OCI-LY7 (cell line): ENCODE measurements at regions not wholly inside any gene's neighbourhood (a gene's known extent, or its start where the extent isn't known, plus 50 kb on each side); places are given as distances from the start of the nearest gene placed in this dataset.
"Not testable (repeated sequence)": the region's sequence is repeated elsewhere in the genome, so short reads cannot be mapped to it uniquely, and the experiment has no call there.

Experiments
- BruUV-seq: library from RNA; stranded (reverse); fragments of 400-500 nt; replicated peaks from 2 replicates; lab custom pipeline; 2021; lab: Mats Ljungman, UMichigan
- CTCF ChIA-PET: fragments of 300-600 bp; sonication (Branson Sonifier 250); formaldehyde crosslinking; loops from one replicate; lab custom pipeline; 2022; ENCODE audit warnings: antibody characterized with exemption; ENCODE audit not compliant: unreplicated experiment; lab: Charles Lee
- POLR2A ChIA-PET: fragments of 300-600 bp; sonication (Branson Sonifier 250); formaldehyde crosslinking; loops from one replicate; lab custom pipeline; 2022; ENCODE audit warnings: antibody characterized with exemption; lab: Charles Lee
- DNase-seq: peaks from one replicate; pipeline ENCODE4 v3.0.0-alpha.2; 2015; ENCODE audit warnings: low spot score
- H2AFZ ChIP-seq: fragments of 200-600 bp; sonication (generic), shearing (Covaris generic); 2 replicates; pipeline ENCODE4 v1.6.1; 2014; ENCODE audit warnings: mild to moderate bottlenecking, antibody characterized with exemption, low read length, moderate library complexity
- H3K27ac ChIP-seq: fragments of 200-600 bp; sonication (generic); 2 replicates; pipeline ENCODE4 v1.5.1; 2014; ENCODE audit warnings: mixed run types, low read depth, mild to moderate bottlenecking, moderate library complexity, low read length, inconsistent platforms; ENCODE audit not compliant: poor library complexity, severe bottlenecking
- H3K36me3 ChIP-seq: fragments of 200-600 bp; sonication (generic); 2 replicates; pipeline ENCODE4 v1.6.1; 2014; ENCODE audit warnings: mild to moderate bottlenecking, antibody characterized with exemption, low read length, moderate library complexity, mixed read lengths; ENCODE audit not compliant: insufficient read depth
- H3K4me1 ChIP-seq: fragments of 200-600 bp; sonication (generic); 2 replicates; pipeline ENCODE4 v1.5.1; 2014; ENCODE audit warnings: mild to moderate bottlenecking, low read length; ENCODE audit not compliant: insufficient read depth, poor library complexity, severe bottlenecking
- H3K4me2 ChIP-seq: fragments of 200-600 bp; sonication (generic); 2 replicates; pipeline ENCODE4 v1.6.1; 2014; ENCODE audit warnings: mild to moderate bottlenecking, low read length
- H3K4me3 ChIP-seq: fragments of 200-600 bp; sonication (generic); 2 replicates; pipeline ENCODE4 v1.5.1; 2014; ENCODE audit warnings: mild to moderate bottlenecking, low read depth, low read length; ENCODE audit not compliant: poor library complexity, severe bottlenecking
- H3K79me2 ChIP-seq: fragments of 200-600 bp; sonication (generic); 2 replicates; pipeline ENCODE4 v1.6.1; 2016; ENCODE audit warnings: low read depth, mild to moderate bottlenecking, low read length, moderate library complexity, mixed read lengths; ENCODE audit not compliant: insufficient read depth
- H3K9me2 ChIP-seq: fragments of 200-600 bp; sonication (generic); 2 replicates; pipeline ENCODE4 v1.6.1; 2016; ENCODE audit warnings: mild to moderate bottlenecking, low read length, mixed read lengths; ENCODE audit not compliant: insufficient read depth
- H3K9me3 ChIP-seq: fragments of 200-600 bp; sonication (generic); 2 replicates; pipeline ENCODE4 v1.6.1; 2014; ENCODE audit warnings: mild to moderate bottlenecking, mixed run types, low read length, mixed read lengths
- H4K20me1 ChIP-seq: fragments of 200-600 bp; sonication (generic); 2 replicates; pipeline ENCODE4 v1.6.1; 2014; ENCODE audit warnings: mild to moderate bottlenecking, antibody characterized with exemption, low read length, moderate library complexity, mixed read lengths; ENCODE audit not compliant: insufficient read depth
- CTCF ChIP-seq: fragments of 200-600 bp; sonication (generic); conservative IDR thresholded peaks from 2 replicates; pipeline ENCODE4 v1.5.1; 2014; ENCODE audit warnings: mild to moderate bottlenecking, antibody characterized with exemption, low read length, moderate library complexity, mixed read lengths
- EZH2phosphoT487 ChIP-seq: fragments of 200-600 bp; sonication (generic); IDR thresholded peaks from 2 replicates; pipeline ENCODE4 v1.6.1; 2018; ENCODE audit warnings: low read depth, borderline replicate concordance, mild to moderate bottlenecking, mixed run types, antibody characterized with exemption, low read length, moderate library complexity, mixed read lengths
- intact Hi-C: fragments of 100-400 bp; cut with micrococcal nuclease; formaldehyde crosslinking; loops from one replicate; pipeline ENCODE4 v1.10.0; 2022; ENCODE audit not compliant: unreplicated experiment

DNA sequence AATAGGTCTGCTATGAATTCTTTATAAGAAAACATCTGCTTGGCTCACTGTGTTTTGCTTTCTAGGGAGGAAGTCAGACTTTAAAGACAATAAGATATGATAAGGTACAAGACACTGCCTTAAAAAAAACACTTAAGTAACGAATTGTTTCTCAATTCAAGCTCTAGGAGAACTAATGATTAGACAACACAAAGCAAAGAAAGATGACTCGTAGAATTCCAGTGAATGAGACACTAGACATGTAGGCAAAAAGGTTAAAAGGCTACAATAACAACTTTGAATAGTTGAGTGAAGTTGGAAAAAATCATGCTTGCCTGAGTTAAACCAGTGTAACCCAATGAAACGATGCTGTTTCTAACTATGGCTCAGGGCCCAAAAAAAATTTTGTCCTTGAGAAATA lies 344.4 kb upstream of the ACTRT1 start:
- Histone ChIP-seq H3K9me3 (no peaks in the 10 kb centered on the region), H4K20me1 (no peaks in the 10 kb centered on the region), H3K4me3 (no peak overlapping the region), H3K9me2 (no peaks in the 10 kb centered on the region), H3K4me1 (no peaks in the 10 kb centered on the region), H2AFZ (no peak overlapping the region), H3K27ac (no peak overlapping the region), H3K4me2 (no peak overlapping the region), H3K79me2 (no peaks in the 10 kb centered on the region), H3K36me3 (no peaks in the 10 kb centered on the region)
- intact Hi-C loops = no loop called here
- POLR2A ChIA-PET = no interaction called here
- DNase-seq = no peak
- CTCF ChIA-PET = no interaction called here
- no TSS peak for BruUV-seq
- TF ChIP-seq CTCF = no peak
- TF ChIP-seq EZH2phosphoT487 = no peak

DNA sequence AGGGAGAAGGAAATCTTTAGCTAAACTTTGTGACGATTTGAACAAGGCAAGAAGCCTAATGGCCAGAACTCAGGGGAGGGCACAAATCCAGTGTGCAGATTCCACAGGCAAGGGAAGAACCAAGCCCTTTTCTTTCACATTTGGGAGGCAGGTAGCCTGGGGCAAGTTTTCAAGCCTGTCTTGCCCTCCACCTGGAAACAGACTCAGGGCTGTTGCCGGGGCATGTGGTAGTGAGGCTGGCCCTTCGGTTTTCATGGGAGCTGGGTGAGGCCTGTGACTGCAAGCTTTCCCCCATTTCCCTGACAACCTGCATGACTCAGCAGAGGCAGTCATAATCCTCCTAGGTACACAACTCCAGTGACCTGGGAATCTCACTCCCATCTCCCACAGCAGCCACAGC lies 331.6 kb upstream of the ACTRT1 start:
- CTCF ChIA-PET = not testable (repeated sequence)

DNA sequence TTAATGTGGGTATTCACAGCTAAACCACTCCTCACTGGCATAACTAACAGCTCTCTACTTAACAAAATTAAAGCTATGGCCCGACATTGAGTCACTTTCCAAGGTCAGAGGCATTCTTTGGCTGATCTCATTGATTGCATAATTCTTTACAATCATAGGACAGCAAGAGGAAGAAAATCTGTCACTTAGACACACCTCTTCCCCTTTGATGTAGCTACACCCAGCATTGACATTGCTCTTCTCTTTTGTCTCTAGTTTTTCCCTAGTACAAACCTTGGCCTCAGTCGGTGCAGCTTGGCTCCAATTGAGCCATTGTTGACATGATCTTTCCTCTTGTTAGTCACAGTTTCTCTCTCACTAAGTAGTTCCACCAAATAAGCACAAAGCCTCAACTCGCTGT lies 313.3 kb upstream of the ACTRT1 start:
- TF ChIP-seq CTCF = no peak
- Histone ChIP-seq H4K20me1 (no peaks in the 10 kb centered on the region), H3K4me1 (no peaks in the 10 kb centered on the region), H3K9me2 (no peaks in the 10 kb centered on the region), H2AFZ (no peak overlapping the region), H3K27ac (no peak overlapping the region), H3K4me2 (no peak overlapping the region), H3K36me3 (no peaks in the 10 kb centered on the region), H3K4me3 (no peak overlapping the region), H3K9me3 (no peaks in the 10 kb centered on the region), H3K79me2 (no peaks in the 10 kb centered on the region)
- POLR2A ChIA-PET = no interaction called here
- BruUV-seq = no TSS peak
- DNase-seq = no peak
- intact Hi-C loops = no loop called here
- CTCF ChIA-PET = no interaction called here

More for the DNA sequence above, 331.6 kb upstream of the ACTRT1 start:
- H3K79me2 ChIP-seq, intact Hi-C loops, H3K9me2 ChIP-seq, DNase-seq, BruUV-seq, POLR2A ChIA-PET, H3K4me1 ChIP-seq, H3K4me3 ChIP-seq, H3K27ac ChIP-seq, H3K4me2 ChIP-seq, H4K20me1 ChIP-seq, H3K9me3 ChIP-seq, H3K36me3 ChIP-seq, H2AFZ ChIP-seq: not testable (repeated sequence)
